Neural cell (in vitro differentiated cells): ENCODE measurements at regions not wholly inside any gene's neighbourhood (a gene's known extent, or its start where the extent isn't known, plus 50 kb on each side); places are given as distances from the start of the nearest gene placed in this dataset.

Experiments used
- H2AFZ ChIP-seq: fragments of 200-600, 300-800 bp; sonication (generic), shearing (Covaris generic); 2 replicates; pipeline ENCODE4 v1.6.0; 2014; ENCODE audit warnings: low read depth, mild to moderate bottlenecking, antibody characterized with exemption, low read length, moderate library complexity
- H3F3A ChIP-seq: fragments of 200-600 bp; shearing (Covaris generic); 2 replicates; pipeline ENCODE4 v1.6.1; 2016; ENCODE audit warnings: mild to moderate bottlenecking, moderate library complexity, mixed read lengths, antibody characterized with exemption, low read length; ENCODE audit not compliant: insufficient read depth, poor library complexity, severe bottlenecking
- H3K27ac ChIP-seq: fragments of 200-600, 300-800 bp; sonication (generic), shearing (Covaris generic); 2 replicates; pipeline ENCODE4 v1.5.1; 2014; ENCODE audit warnings: mild to moderate bottlenecking, low read length, moderate library complexity
- H3K27me3 ChIP-seq: fragments of 300-800, 200-600 bp; sonication (generic), shearing (Covaris generic); 2 replicates; pipeline ENCODE4 v1.6.0; 2014; ENCODE audit warnings: mild to moderate bottlenecking, low read depth, low read length, moderate library complexity; ENCODE audit not compliant: insufficient read depth
- H3K36me3 ChIP-seq: fragments of 300-800, 200-600 bp; sonication (generic), shearing (Covaris generic); 2 replicates; pipeline ENCODE4 v1.5.1; 2014; ENCODE audit warnings: mild to moderate bottlenecking, antibody characterized with exemption, low read length, moderate library complexity; ENCODE audit not compliant: insufficient read depth
- H3K4me2 ChIP-seq: fragments of 300-800, 200-600 bp; sonication (generic), shearing (Covaris generic); 2 replicates; pipeline ENCODE4 v1.6.0; 2014; ENCODE audit warnings: mild to moderate bottlenecking, low read length
- H3K4me3 ChIP-seq: fragments of 300-800, 200-600 bp; sonication (generic), shearing (Covaris generic); 2 replicates; pipeline ENCODE4 v1.5.1; 2014; ENCODE audit warnings: mild to moderate bottlenecking, low read length, moderate library complexity
- H3K79me2 ChIP-seq: fragments of 200-600 bp; shearing (Covaris generic); replicated peaks from 2 replicates; pipeline ENCODE4 v1.6.0; 2014; ENCODE audit warnings: mild to moderate bottlenecking, low read length, moderate library complexity; ENCODE audit not compliant: insufficient read depth
- H3K9ac ChIP-seq: fragments of 300-800, 200-600 bp; sonication (generic), shearing (Covaris generic); 2 replicates; pipeline ENCODE4 v1.6.1; 2016; ENCODE audit warnings: mild to moderate bottlenecking, low read length, mixed read lengths
- H3K9me2 ChIP-seq: fragments of 200-600 bp; shearing (Covaris generic); 2 replicates; pipeline ENCODE4 v1.6.1; 2016; ENCODE audit warnings: mild to moderate bottlenecking, low read length, mixed read lengths; ENCODE audit not compliant: insufficient read depth
- H3K9me3 ChIP-seq: fragments of 200-600, 300-800 bp; sonication (generic), shearing (Covaris generic); 2 replicates; pipeline ENCODE4 v1.6.1; 2016; ENCODE audit warnings: mild to moderate bottlenecking, mixed run types, low read length, moderate library complexity, mixed read lengths
- H4K20me1 ChIP-seq: fragments of 200-600 bp; shearing (Covaris generic); 2 replicates; pipeline ENCODE4 v1.6.1; 2016; ENCODE audit warnings: mild to moderate bottlenecking, mixed run types; ENCODE audit not compliant: insufficient read depth
- CTCF ChIP-seq: fragments of 450-650 bp; IDR thresholded peaks from 2 replicates; pipeline ENCODE4 v1.5.1; 2014; ENCODE audit warnings: antibody characterized with exemption, mild to moderate bottlenecking, moderate library complexity; ENCODE audit not compliant: poor library complexity, severe bottlenecking
- EP300 ChIP-seq: fragments of 450-650 bp; conservative IDR thresholded peaks from 2 replicates; pipeline ENCODE4 v1.6.1; 2014; ENCODE audit warnings: antibody characterized with exemption, mild to moderate bottlenecking, moderate library complexity; ENCODE audit not compliant: poor library complexity, severe bottlenecking
- EZH2 ChIP-seq: fragments of 200-600, 300-800 bp; shearing (Covaris generic), sonication (generic); IDR thresholded peaks from 2 replicates; pipeline ENCODE4 v1.6.1; 2014; ENCODE audit warnings: antibody characterized with exemption, low read length, borderline replicate concordance, mild to moderate bottlenecking; ENCODE audit not compliant: insufficient read depth, poor library complexity, severe bottlenecking
- POLR2AphosphoS5 ChIP-seq: IDR thresholded peaks from 2 replicates; pipeline ENCODE4 v1.6.1; 2012
- RAD21 ChIP-seq: fragments of 450-650 bp; conservative IDR thresholded peaks from 2 replicates; pipeline ENCODE4 v1.6.1; 2014; ENCODE audit warnings: antibody characterized with exemption, mild to moderate bottlenecking, moderate library complexity
- REST ChIP-seq: IDR thresholded peaks from 2 replicates; pipeline ENCODE4 v1.6.1; 2012; ENCODE audit warnings: borderline replicate concordance
- SMC3 ChIP-seq: fragments of 450-650 bp; conservative IDR thresholded peaks from 2 replicates; pipeline ENCODE4 v1.6.1; 2014; ENCODE audit warnings: antibody characterized with exemption, mild to moderate bottlenecking, moderate library complexity; ENCODE audit not compliant: poor library complexity
- TAF1 ChIP-seq: IDR thresholded peaks from 2 replicates; pipeline ENCODE4 v1.6.1; 2012; ENCODE audit warnings: low read depth

GRCh38 chr4:32454482-32454881 lies 1734.3 kb downstream of the PCDH7 start:
- Histone ChIP-seq H3K79me2 (no peaks in the 10 kb centered on the region), H3F3A (no peaks in the 10 kb centered on the region), H3K4me2 (no peak overlapping the region), H3K9me3 (no peaks in the 10 kb centered on the region), H3K27me3 (no peaks in the 10 kb centered on the region), H3K36me3 (no peaks in the 10 kb centered on the region), H2AFZ (no peak overlapping the region), H3K9ac (no peak overlapping the region), H3K27ac (no peak overlapping the region), H4K20me1 (no peaks in the 10 kb centered on the region), H3K4me3 (no peak overlapping the region), H3K9me2 (no peaks in the 10 kb centered on the region)
- no peak for TF ChIP-seq SMC3
- TF ChIP-seq EZH2, result no peak
- no peak for TF ChIP-seq RAD21

GRCh38 chr4:32455231-32455630 lies 1735.1 kb downstream of the PCDH7 start:
- Histone ChIP-seq H3K36me3 (no peaks in the 10 kb centered on the region), H2AFZ (no peak overlapping the region), H3K4me3 (no peak overlapping the region), H3K27me3 (no peaks in the 10 kb centered on the region), H3K79me2 (no peaks in the 10 kb centered on the region), H3K27ac (no peak overlapping the region), H3K4me2 (no peak overlapping the region), H3K9me2 (no peaks in the 10 kb centered on the region), H4K20me1 (no peaks in the 10 kb centered on the region), H3K9ac (no peak overlapping the region), H3K9me3 (no peaks in the 10 kb centered on the region), H3F3A (no peaks in the 10 kb centered on the region)
- no peak for TF ChIP-seq TAF1
- TF ChIP-seq RAD21, result no peak
- no peak for TF ChIP-seq EZH2
- no peak for TF ChIP-seq REST

GRCh38 chr4:32460972-32461371 lies 1740.8 kb downstream of the PCDH7 start:
- no peaks in the 10 kb centered on the region for H4K20me1 ChIP-seq
- no peak overlapping the region for H3K9ac ChIP-seq
- no peak overlapping the region for H2AFZ ChIP-seq
- no peaks in the 10 kb centered on the region for H3K27me3 ChIP-seq
- TF ChIP-seq CTCF (no peak), EZH2 (no peak), SMC3 (no peak), RAD21 (no peak), EP300 (peak; percentile 66), TAF1 (no peak), POLR2AphosphoS5 (peak; percentile 46), REST (no peak)
- no peaks in the 10 kb centered on the region for H3K79me2 ChIP-seq
- no peaks in the 10 kb centered on the region for H3F3A ChIP-seq
- H3K36me3 ChIP-seq, result no peaks in the 10 kb centered on the region
- no peaks in the 10 kb centered on the region for H3K9me2 ChIP-seq
- H3K27ac ChIP-seq, result no peak overlapping the region
- no peaks in the 10 kb centered on the region for H3K9me3 ChIP-seq
- H3K4me3 ChIP-seq, result no peak overlapping the region
- H3K4me2 ChIP-seq, result no peak overlapping the region
